Vagina (tissue), 2 donors: ENCODE measurements at regions not wholly inside any gene's neighbourhood (a gene's known extent, or its start where the extent isn't known, plus 50 kb on each side); places are given as distances from the start of the nearest gene placed in this dataset.
"Not testable (repeated sequence)": the region's sequence is repeated elsewhere in the genome, so short reads cannot be mapped to it uniquely, and the experiment has no call there.

Experiments used
- DNase-seq, 2 donors: peaks; one replicate each; pipeline ENCODE4 v3.0.0-alpha.2; 2017; ENCODE audit errors: extremely low spot score in 2 of 2
- H3K27ac ChIP-seq: fragments of 200-600 bp; sonication (generic); one replicate; pipeline ENCODE4 v1.5.1; 2019
- H3K27me3 ChIP-seq: fragments of 200-600 bp; sonication (generic); one replicate; pipeline ENCODE4 v1.5.1; 2019
- H3K36me3 ChIP-seq, 2 donors: fragments of 200-600 bp; sonication (generic); one replicate each; pipeline ENCODE4 v1.5.1; 2017 to 2019
- H3K4me1 ChIP-seq: fragments of 200-600 bp; sonication (generic); one replicate; pipeline ENCODE4 v1.5.1; 2019
- H3K4me3 ChIP-seq, 2 donors: fragments of 200-600 bp; sonication (generic); 1 replicate in 1 of 2; 2 replicates in 1 of 2; pipeline ENCODE4 v1.5.1; 2016 to 2019
- H3K9me3 ChIP-seq: fragments of 200-600 bp; sonication (generic); one replicate; pipeline ENCODE4 v1.5.1; 2019
- CTCF ChIP-seq, 3 experiments: fragments of 450-650 bp in 2 of 3; fragments of 200-600 bp in 1 of 3; sonication (generic) in 1 of 3; IDR thresholded peaks; one replicate each; pipeline ENCODE4 v1.5.1; 2017 to 2019; ENCODE audit warnings: antibody characterized with exemption in 3 of 3, mild to moderate bottlenecking in 2 of 3, moderate library complexity in 2 of 3
- POLR2A ChIP-seq, 2 donors: fragments of 450-650 bp; IDR thresholded peaks; one replicate each; pipeline ENCODE4 v1.6.1; 2017; ENCODE audit warnings: antibody characterized with exemption in 2 of 2, mild to moderate bottlenecking in 2 of 2, moderate library complexity in 2 of 2
- POLR2AphosphoS5 ChIP-seq, 2 donors: sonication (generic); formaldehyde crosslinking; IDR thresholded peaks; one replicate each; pipeline ENCODE4 v1.9.0; 2017; ENCODE audit warnings: antibody characterized with exemption in 2 of 2, mild to moderate bottlenecking in 2 of 2, low read depth in 1 of 2; ENCODE audit not compliant: insufficient read depth in 1 of 2
- intact Hi-C: fragments of 100-400 bp; cut with DNase I; formaldehyde crosslinking; loops from one replicate; pipeline ENCODE4 v1.15.1; 2023

- Histone ChIP-seq H3K27ac (no peak overlapping the region), H3K36me3 (no peaks in the 10 kb centered on the region), H3K9me3 (no peaks in the 10 kb centered on the region), H3K27me3 (no peaks in the 10 kb centered on the region), H3K4me1 (no peaks in the 10 kb centered on the region), H3K4me3 (no peak overlapping the region)
- TF ChIP-seq POLR2A (IDR thresholded peaks at IDR 0.05), result no peak
- no peak for TF ChIP-seq POLR2AphosphoS5 (IDR thresholded peaks at IDR 0.05; ENCODE audit: insufficient read depth in 1 of 2, low read depth in 1 of 2)
- TF ChIP-seq CTCF (IDR thresholded peaks at IDR 0.05), result no peak
- intact Hi-C loops, result no loop called here
- peak; percentile 10 to 55 for DNase-seq
These were observed 351.5 kb downstream of the TYW1 start for GRCh38 chr7:67348171-67348570.

- H3K4me3 ChIP-seq, H3K27me3 ChIP-seq, H3K4me1 ChIP-seq, DNase-seq, H3K27ac ChIP-seq, intact Hi-C loops: not testable (repeated sequence)
- H3K9me3 ChIP-seq, result peaks cover 11% of the 10 kb centered on the region
- peaks cover 0 to 14% of the 10 kb centered on the region in 2 donors for H3K36me3 ChIP-seq
These were observed 361.0 kb downstream of the TYW1 start for GRCh38 chr7:67357653-67358052.

GRCh38 chr7:67358316-67358715 lies 361.7 kb downstream of the TYW1 start:
- H3K4me3 ChIP-seq, H3K27me3 ChIP-seq, H3K27ac ChIP-seq, H3K4me1 ChIP-seq, DNase-seq, intact Hi-C loops: not testable (repeated sequence)
- peaks cover 0 to 14% of the 10 kb centered on the region in 2 donors for H3K36me3 ChIP-seq
- H3K9me3 ChIP-seq, result peaks cover 11% of the 10 kb centered on the region

GRCh38 chr7:67358738-67359137 lies 362.1 kb downstream of the TYW1 start:
- H3K4me3 ChIP-seq, DNase-seq, H3K4me1 ChIP-seq, H3K27ac ChIP-seq, intact Hi-C loops, H3K27me3 ChIP-seq: not testable (repeated sequence)
- Histone ChIP-seq H3K9me3 (peaks cover 11% of the 10 kb centered on the region), H3K36me3 (peaks cover 0 to 14% of the 10 kb centered on the region in 2 donors)

- peaks cover 0 to 14% of the 10 kb centered on the region in 2 donors for H3K36me3 ChIP-seq
- H3K27me3 ChIP-seq, result no peaks in the 10 kb centered on the region
- TF ChIP-seq POLR2A (IDR thresholded peaks at IDR 0.05) (no peak), CTCF (IDR thresholded peaks at IDR 0.05) (no peak), POLR2AphosphoS5 (IDR thresholded peaks at IDR 0.05; ENCODE audit: insufficient read depth in 1 of 2, low read depth in 1 of 2) (no peak)
- H3K9me3 ChIP-seq, result peaks cover 11% of the 10 kb centered on the region
- intact Hi-C loops, result no loop called here
- no peaks in the 10 kb centered on the region for H3K4me1 ChIP-seq
- no peak for DNase-seq
- no peak overlapping the region for H3K4me3 ChIP-seq
- no peak overlapping the region for H3K27ac ChIP-seq
These were observed 363.3 kb downstream of the TYW1 start for GRCh38 chr7:67359900-67360299.

GRCh38 chr7:67361150-67361549 lies 364.5 kb downstream of the TYW1 start:
- no peak for DNase-seq
- peaks cover 3% of the 10 kb centered on the region for H3K4me1 ChIP-seq
- intact Hi-C loops, result no loop called here
- no peak overlapping the region for H3K4me3 ChIP-seq
- H3K9me3 ChIP-seq, result peaks cover 11% of the 10 kb centered on the region
- no peaks in the 10 kb centered on the region for H3K27me3 ChIP-seq
- H3K27ac ChIP-seq, result no peak overlapping the region
- no peak for TF ChIP-seq POLR2AphosphoS5 (IDR thresholded peaks at IDR 0.05; ENCODE audit: insufficient read depth in 1 of 2, low read depth in 1 of 2)
- TF ChIP-seq POLR2A (IDR thresholded peaks at IDR 0.05), result no peak
- no peak for TF ChIP-seq CTCF (IDR thresholded peaks at IDR 0.05)
- H3K36me3 ChIP-seq, result peaks cover 0 to 12% of the 10 kb centered on the region in 2 donors

GRCh38 chr7:67364441-67365017 lies 367.9 kb downstream of the TYW1 start:
- no peaks in the 10 kb centered on the region for H3K27me3 ChIP-seq
- no peak overlapping the region for H3K4me3 ChIP-seq
- intact Hi-C loops, result no loop called here
- H3K4me1 ChIP-seq, result peaks cover 7% of the 10 kb centered on the region
- H3K36me3 ChIP-seq, result no peaks in the 10 kb centered on the region
- H3K9me3 ChIP-seq, result no peaks in the 10 kb centered on the region
- no peak for DNase-seq
- TF ChIP-seq POLR2A (IDR thresholded peaks at IDR 0.05) (no peak), POLR2AphosphoS5 (IDR thresholded peaks at IDR 0.05; ENCODE audit: insufficient read depth in 1 of 2, low read depth in 1 of 2) (no peak), CTCF (IDR thresholded peaks at IDR 0.05) (no peak)
- no peak overlapping the region for H3K27ac ChIP-seq
